Astrocyte (in vitro differentiated cells and primary cell): ENCODE measurements at regions not wholly inside any gene's neighbourhood (a gene's known extent, or its start where the extent isn't known, plus 50 kb on each side); places are given as distances from the start of the nearest gene placed in this dataset.

Experiments
- CTCF ChIP-seq: IDR thresholded peaks from 2 replicates; pipeline ENCODE4 v1.5.1; 2011; ENCODE audit warnings: low read depth, mild to moderate bottlenecking, inconsistent platforms, low read length, moderate library complexity; ENCODE audit not compliant: insufficient read depth
- EZH2 ChIP-seq: IDR thresholded peaks from 2 replicates; pipeline ENCODE4 v1.6.1; 2012; ENCODE audit warnings: mild to moderate bottlenecking, low read length, inconsistent platforms; ENCODE audit not compliant: insufficient read depth

GRCh38 chr7:41879403-41879802 lies 176.5 kb upstream of the INHBA start:
- TF ChIP-seq EZH2 (no peak), CTCF (no peak)
